IMR-90 (cell line): ENCODE measurements at regions not wholly inside any gene's neighbourhood (a gene's known extent, or its start where the extent isn't known, plus 50 kb on each side); places are given as distances from the start of the nearest gene placed in this dataset.

Experiments used
- BHLHE40 ChIP-seq: fragments of 150-350 bp; IDR thresholded peaks from 2 replicates; pipeline ENCODE4 v1.6.1; 2016; ENCODE audit warnings: mild to moderate bottlenecking, low read depth, low read length
- CEBPB ChIP-seq: IDR thresholded peaks from 2 replicates; pipeline ENCODE4 v1.6.1; 2012; ENCODE audit warnings: low read depth, low read length, improper control_type of control experiment
- CTCF ChIP-seq: conservative IDR thresholded peaks from 2 replicates; pipeline ENCODE4 v1.5.1; 2012; ENCODE audit warnings: mild to moderate bottlenecking, low read depth, low read length, improper control_type of control experiment
- ELK1 ChIP-seq: fragments of 150-350 bp; IDR thresholded peaks from 2 replicates; pipeline ENCODE4 v1.6.1; 2016; ENCODE audit warnings: low read depth, mild to moderate bottlenecking, low read length, moderate library complexity, borderline replicate concordance
- FOS ChIP-seq: fragments of 150-350 bp; IDR thresholded peaks from 2 replicates; pipeline ENCODE4 v1.6.1; 2016; ENCODE audit warnings: low read depth, low read length
- MAFK ChIP-seq: IDR thresholded peaks from 2 replicates; pipeline ENCODE4 v1.6.1; 2012; ENCODE audit warnings: low read depth, low read length, improper control_type of control experiment
- MAZ ChIP-seq: IDR thresholded peaks from 2 replicates; pipeline ENCODE4 v1.6.1; 2012; ENCODE audit warnings: low read depth, mild to moderate bottlenecking, low read length, improper control_type of control experiment, moderate library complexity, borderline replicate concordance
- MXI1 ChIP-seq: IDR thresholded peaks from 2 replicates; pipeline ENCODE4 v1.6.1; 2012; ENCODE audit warnings: low read depth, mild to moderate bottlenecking, low read length, moderate library complexity, borderline replicate concordance
- NFE2L2 ChIP-seq: fragments of 150-350 bp; IDR thresholded peaks from 2 replicates; pipeline ENCODE4 v1.6.1; 2016; ENCODE audit warnings: low read depth, mild to moderate bottlenecking, low read length
- POLR2A ChIP-seq: IDR thresholded peaks from 2 replicates; pipeline ENCODE4 v1.6.1; 2012; ENCODE audit warnings: mild to moderate bottlenecking, low read depth, low read length
- RAD21 ChIP-seq: IDR thresholded peaks from 2 replicates; pipeline ENCODE4 v1.6.1; 2012; ENCODE audit warnings: low read length, improper control_type of control experiment
- RCOR1 ChIP-seq: IDR thresholded peaks from 2 replicates; pipeline ENCODE4 v1.6.1; 2012; ENCODE audit warnings: mild to moderate bottlenecking, low read length, improper control_type of control experiment; ENCODE audit not compliant: insufficient replicate concordance
- SMC3 ChIP-seq: fragments of 150-350 bp; IDR thresholded peaks from 2 replicates; pipeline ENCODE4 v1.6.1; 2016; ENCODE audit warnings: low read depth, mild to moderate bottlenecking, antibody characterized with exemption, low read length, moderate library complexity
- USF2 ChIP-seq: fragments of 150-350 bp; IDR thresholded peaks from 2 replicates; pipeline ENCODE4 v1.6.1; 2017; ENCODE audit warnings: mild to moderate bottlenecking, antibody characterized with exemption, low read length, low read depth

GRCh38 chr2:235240574-235240973 lies 253.3 kb upstream of the AGAP1 start:
- TF ChIP-seq MAFK (no peak), CTCF (no peak), NFE2L2 (no peak), POLR2A (no peak), USF2 (no peak), FOS (no peak), SMC3 (no peak), RAD21 (no peak), CEBPB (no peak), BHLHE40 (no peak), RCOR1 (no peak), MXI1 (no peak), MAZ (no peak), ELK1 (no peak)
